ENCODE measurements at regions not wholly inside any gene's neighbourhood (a gene's known extent, or its start where the extent isn't known, plus 50 kb on each side); places are given as distances from the start of the nearest gene placed in this dataset.

GRCh38 chr10:33529234-33529633, 194.8 kb upstream of the NRP1 start:
- no peak for DNase-seq

GRCh38 chr10:33524966-33525365, 190.5 kb upstream of the NRP1 start:
- no peak for DNase-seq

- no peak for DNase-seq
Observed at GRCh38 chr10:33524041-33524440, 189.6 kb upstream of the NRP1 start.

GRCh38 chr10:33523236-33523792, 188.8 kb upstream of the NRP1 start:
- no peak for DNase-seq

GRCh38 chr10:33521904-33522303, 187.4 kb upstream of the NRP1 start:
- no peak for DNase-seq

GRCh38 chr10:33521062-33521461, 186.6 kb upstream of the NRP1 start:
- DNase-seq = no peak

GRCh38 chr10:33520223-33520622, 185.8 kb upstream of the NRP1 start:
- DNase-seq = no peak

- DNase-seq = no peak
Observed at GRCh38 chr10:33519130-33519860, 184.8 kb upstream of the NRP1 start.

GRCh38 chr10:33510206-33510605, 175.7 kb upstream of the NRP1 start:
- no peak for DNase-seq

GRCh38 chr10:33509231-33509831, 174.9 kb upstream of the NRP1 start:
- no peak for DNase-seq

GRCh38 chr10:33507662-33508425, 173.4 kb upstream of the NRP1 start:
- no peak for DNase-seq

- DNase-seq = no peak
Observed at GRCh38 chr10:33506838-33507661, 172.6 kb upstream of the NRP1 start.

GRCh38 chr10:33506391-33506790, 171.9 kb upstream of the NRP1 start:
- DNase-seq = no peak

- no peak for DNase-seq
Observed at GRCh38 chr10:33501161-33501560, 166.7 kb upstream of the NRP1 start.

GRCh38 chr10:33498391-33498891, 164.0 kb upstream of the NRP1 start:
- DNase-seq = no peak

GRCh38 chr10:33497338-33497737, 162.9 kb upstream of the NRP1 start:
- DNase-seq = no peak

- DNase-seq = no peak
Observed at GRCh38 chr10:33496096-33496495, 161.6 kb upstream of the NRP1 start.

- DNase-seq = no peak
Observed at GRCh38 chr10:33494694-33495265, 160.3 kb upstream of the NRP1 start.

GRCh38 chr10:33493978-33494377, 159.5 kb upstream of the NRP1 start:
- no peak for DNase-seq

- no peak for DNase-seq
Observed at GRCh38 chr10:33493497-33493896, 159.0 kb upstream of the NRP1 start.

GRCh38 chr10:33492701-33493345, 158.4 kb upstream of the NRP1 start:
- DNase-seq = no peak
